Smooth muscle cell (in vitro differentiated cells): ENCODE measurements at regions not wholly inside any gene's neighbourhood (a gene's known extent, or its start where the extent isn't known, plus 50 kb on each side); places are given as distances from the start of the nearest gene placed in this dataset.

ENCODE experiments used
- DNase-seq: peaks from one replicate; lab custom pipeline; 2025; ENCODE audit not compliant: unreplicated experiment; lab: John Stamatoyannopoulos, UW
- H2AFZ ChIP-seq: fragments of 200-600 bp; sonication (generic); 2 replicates; pipeline ENCODE4 v1.6.0; 2016; ENCODE audit warnings: antibody characterized with exemption, low read depth, mild to moderate bottlenecking
- H3F3A ChIP-seq: fragments of 200-600 bp; sonication (generic); 2 replicates; pipeline ENCODE4 v1.6.0; 2017; ENCODE audit warnings: antibody characterized with exemption, low read depth
- H3K27ac ChIP-seq: fragments of 200-600 bp; sonication (generic); 2 replicates; pipeline ENCODE4 v1.5.1; 2016; ENCODE audit warnings: low read depth, mild to moderate bottlenecking
- H3K27me3 ChIP-seq: fragments of 200-600 bp; sonication (generic); 2 replicates; pipeline ENCODE4 v1.6.1; 2016; ENCODE audit warnings: low read depth, mild to moderate bottlenecking
- H3K36me3 ChIP-seq: fragments of 200-600 bp; sonication (generic); 2 replicates; pipeline ENCODE4 v1.5.1; 2016; ENCODE audit warnings: low read depth
- H3K4me1 ChIP-seq: fragments of 200-600 bp; sonication (generic); 2 replicates; pipeline ENCODE4 v1.5.1; 2016; ENCODE audit warnings: low read depth
- H3K4me2 ChIP-seq: fragments of 200-600 bp; sonication (generic); 2 replicates; pipeline ENCODE4 v1.6.0; 2016; ENCODE audit warnings: mild to moderate bottlenecking
- H3K4me3 ChIP-seq: fragments of 200-600 bp; sonication (generic); 2 replicates; pipeline ENCODE4 v1.5.1; 2016; ENCODE audit warnings: mild to moderate bottlenecking
- H3K79me2 ChIP-seq: fragments of 200-600 bp; sonication (generic); 2 replicates; pipeline ENCODE4 v1.6.0; 2016; ENCODE audit warnings: low read depth, mild to moderate bottlenecking
- H3K9ac ChIP-seq: fragments of 200-600 bp; sonication (generic); 2 replicates; pipeline ENCODE4 v1.6.0; 2016; ENCODE audit warnings: low read depth
- H3K9me3 ChIP-seq: fragments of 200-600 bp; sonication (generic); replicated peaks from 2 replicates; pipeline ENCODE4 v1.5.1; 2016; ENCODE audit warnings: low read depth
- H4K20me1 ChIP-seq: fragments of 200-600 bp; sonication (generic); 2 replicates; pipeline ENCODE4 v1.6.0; 2016; ENCODE audit warnings: low read depth
- CTCF ChIP-seq: fragments of 200-600 bp; sonication (generic); IDR thresholded peaks from 2 replicates; pipeline ENCODE4 v1.5.1; 2017; ENCODE audit warnings: borderline replicate concordance, mild to moderate bottlenecking, antibody characterized with exemption; ENCODE audit not compliant: insufficient read depth, poor library complexity, severe bottlenecking
- WGBS: methylation state at CpG from one replicate; pipeline ENCODE4 v1.1.7; 2016; ENCODE audit warnings: low lambda C conversion rate; 5-methylcytosine and 5-hydroxymethylcytosine counted together

GRCh38 chr13:44257796-44258195 lies 115.8 kb upstream of the SERP2 start:
- no peak overlapping the region for H2AFZ ChIP-seq
- no peak for TF ChIP-seq CTCF
- no peak overlapping the region for H3K4me3 ChIP-seq
- no peak overlapping the region for H3K9ac ChIP-seq
- H3K27ac ChIP-seq: no peak overlapping the region
- H3K4me2 ChIP-seq: no peak overlapping the region
- DNase-seq: no peak
- H3K27me3 ChIP-seq: no peaks in the 10 kb centered on the region
- H3F3A ChIP-seq: no peaks in the 10 kb centered on the region
- no peaks in the 10 kb centered on the region for H3K79me2 ChIP-seq
- WGBS: 70% methylated on average over 4 of the region's 4 CpGs
- H3K4me1 ChIP-seq: peaks cover 5% of the 10 kb centered on the region
- no peaks in the 10 kb centered on the region for H4K20me1 ChIP-seq
- no peaks in the 10 kb centered on the region for H3K36me3 ChIP-seq
- no peaks in the 10 kb centered on the region for H3K9me3 ChIP-seq

GRCh38 chr13:44259045-44260027 lies 114.3 kb upstream of the SERP2 start:
- Histone ChIP-seq H3F3A (no peaks in the 10 kb centered on the region), H3K9ac (peak overlapping the region; percentile 48), H2AFZ (no peak overlapping the region), H3K4me1 (peaks cover 5% of the 10 kb centered on the region), H3K4me2 (peak overlapping the region; percentile 62), H3K79me2 (no peaks in the 10 kb centered on the region), H4K20me1 (no peaks in the 10 kb centered on the region), H3K9me3 (no peaks in the 10 kb centered on the region), H3K27me3 (no peaks in the 10 kb centered on the region), H3K36me3 (no peaks in the 10 kb centered on the region), H3K27ac (peak overlapping the region; percentile 85), H3K4me3 (no peak overlapping the region)
- DNase-seq: peak; percentile 20
- no peak for TF ChIP-seq CTCF
- WGBS: 53% methylated on average over 12 of the region's 12 CpGs

GRCh38 chr13:44260336-44260735 lies 113.3 kb upstream of the SERP2 start:
- Histone ChIP-seq H3K27me3 (no peaks in the 10 kb centered on the region), H2AFZ (no peak overlapping the region), H3K36me3 (no peaks in the 10 kb centered on the region), H3F3A (no peaks in the 10 kb centered on the region), H3K4me3 (no peak overlapping the region), H3K4me1 (peaks cover 1% of the 10 kb centered on the region), H3K9me3 (no peaks in the 10 kb centered on the region), H3K27ac (peak overlapping the region; percentile 85), H3K79me2 (no peaks in the 10 kb centered on the region), H3K9ac (no peak overlapping the region), H3K4me2 (no peak overlapping the region), H4K20me1 (no peaks in the 10 kb centered on the region)
- WGBS: 86% methylated on average over 2 of the region's 2 CpGs
- TF ChIP-seq CTCF: no peak
- DNase-seq: no peak
